IMR-90 (cell line): ENCODE measurements at regions not wholly inside any gene's neighbourhood (a gene's known extent, or its start where the extent isn't known, plus 50 kb on each side); places are given as distances from the start of the nearest gene placed in this dataset.

Experiments used
- ATAC-seq: fragments of 200-7000 bp; cut with Tn5 transposase; 2 replicates; pipeline ENCODE4 v1.9.1; 2020; ENCODE audit warnings: low read depth, mild to moderate bottlenecking, moderate library complexity
- BruUV-seq: library from RNA; stranded (reverse); fragments of 400-500 nt; replicated peaks from 2 replicates; lab custom pipeline; 2021; lab: Mats Ljungman, UMichigan
- CTCF ChIA-PET: fragments of 300-600 bp; formaldehyde crosslinking; extraction: SDS; loops from one replicate; lab custom pipeline; 2021; ENCODE audit warnings: antibody characterized with exemption; lab: Yijun Ruan, JAX
- POLR2A ChIA-PET: fragments of 300-600 bp; sonication (Branson Sonifier 250); formaldehyde crosslinking; loops from one replicate; lab custom pipeline; 2022; ENCODE audit warnings: antibody characterized with exemption; ENCODE audit not compliant: unreplicated experiment; lab: Charles Lee
- DNase-seq: peaks from one replicate; pipeline ENCODE4 v3.0.0; 2013
- H2AFZ ChIP-seq: replicated peaks from 2 replicates; pipeline ENCODE3; 2013; ENCODE audit warnings: low read length, mild to moderate bottlenecking; ENCODE audit not compliant: poor library complexity
- H2AK5ac ChIP-seq: 2 replicates; pipeline ENCODE4 v1.6.1; 2013; ENCODE audit warnings: low read depth, low read length, inconsistent platforms
- H2AK9ac ChIP-seq: replicated peaks from 2 replicates; pipeline ENCODE3; 2013; ENCODE audit warnings: mild to moderate bottlenecking, low read depth, low read length, moderate library complexity; ENCODE audit not compliant: poor library complexity
- H2BK120ac ChIP-seq: 2 replicates; pipeline ENCODE4 v1.6.1; 2013; ENCODE audit warnings: low read depth, low read length, inconsistent platforms
- H2BK15ac ChIP-seq: 3 replicates; pipeline ENCODE4 v1.6.1; 2013; ENCODE audit warnings: low read depth, low read length, inconsistent platforms
- H2BK20ac ChIP-seq: 2 replicates; pipeline ENCODE4 v1.6.1; 2013; ENCODE audit warnings: low read depth, mild to moderate bottlenecking, inconsistent platforms, low read length, moderate library complexity
- H2BK5ac ChIP-seq: 2 replicates; pipeline ENCODE4 v1.6.1; 2013; ENCODE audit warnings: mild to moderate bottlenecking, low read depth, low read length, inconsistent platforms; ENCODE audit not compliant: poor library complexity, severe bottlenecking
- H3K14ac ChIP-seq: replicated peaks from 2 replicates; pipeline ENCODE4 v1.6.1; 2013; ENCODE audit warnings: low read depth, low read length, inconsistent platforms
- H3K18ac ChIP-seq: 2 replicates; pipeline ENCODE4 v1.6.1; 2013; ENCODE audit warnings: low read depth, low read length, control low read depth
- H3K23ac ChIP-seq: 2 replicates; pipeline ENCODE4 v1.6.1; 2013; ENCODE audit warnings: low read depth, low read length, inconsistent platforms
- H3K27ac ChIP-seq: 2 replicates; pipeline ENCODE4 v1.5.1; 2013; ENCODE audit warnings: mild to moderate bottlenecking, control low read depth, low read length; ENCODE audit not compliant: insufficient read depth
- H3K27me3 ChIP-seq: 2 replicates; pipeline ENCODE4 v1.6.1; 2013; ENCODE audit warnings: low read length; ENCODE audit not compliant: control insufficient read depth, insufficient read depth
- H3K36me3 ChIP-seq: 2 replicates; pipeline ENCODE4 v1.6.1; 2013; ENCODE audit warnings: low read length, mixed read lengths; ENCODE audit not compliant: control insufficient read depth, insufficient read depth
- H3K4ac ChIP-seq: 2 replicates; pipeline ENCODE4 v1.6.1; 2013; ENCODE audit warnings: low read depth, low read length, inconsistent platforms
- H3K4me1 ChIP-seq: 2 replicates; pipeline ENCODE4 v1.6.1; 2013; ENCODE audit warnings: low read length, mixed read lengths; ENCODE audit not compliant: control insufficient read depth, insufficient read depth
- H3K4me2 ChIP-seq: 2 replicates; pipeline ENCODE4 v1.6.1; 2013; ENCODE audit warnings: low read depth, mild to moderate bottlenecking, control low read depth, low read length, moderate library complexity
- H3K4me3 ChIP-seq: 2 replicates; pipeline ENCODE4 v1.5.1; 2013; ENCODE audit warnings: low read depth, mild to moderate bottlenecking, control low read depth, low read length, moderate library complexity; ENCODE audit not compliant: insufficient read depth
- H3K56ac ChIP-seq: 2 replicates; pipeline ENCODE4 v1.6.1; 2013; ENCODE audit warnings: low read length, inconsistent platforms; ENCODE audit not compliant: insufficient read depth; ENCODE audit errors: extremely low read depth
- H3K79me1 ChIP-seq, 2 experiments: 2 replicates each; pipeline ENCODE4 v1.6.1; 2013; ENCODE audit warnings: low read length in 2 of 2, inconsistent platforms in 1 of 2, low read depth in 1 of 2
- H3K9ac ChIP-seq: 2 replicates; pipeline ENCODE4 v1.6.1; 2013; ENCODE audit warnings: low read depth, low read length, control low read depth
- H3K9me1 ChIP-seq: 2 replicates; pipeline ENCODE4 v1.6.1; 2013; ENCODE audit warnings: low read length, inconsistent platforms; ENCODE audit not compliant: insufficient read depth
- H3K9me3 ChIP-seq: 2 replicates; pipeline ENCODE4 v1.6.1; 2013; ENCODE audit warnings: low read length; ENCODE audit not compliant: control insufficient read depth, insufficient read depth
- H4K20me1 ChIP-seq: 2 replicates; pipeline ENCODE4 v1.6.1; 2013; ENCODE audit warnings: low read length, inconsistent platforms; ENCODE audit not compliant: insufficient read depth
- H4K5ac ChIP-seq: 2 replicates; pipeline ENCODE4 v1.6.1; 2013; ENCODE audit warnings: mild to moderate bottlenecking, low read depth, low read length, control low read depth
- H4K8ac ChIP-seq, 2 experiments: 2 replicates each; pipeline ENCODE4 v1.6.1; 2013; ENCODE audit warnings: low read depth in 2 of 2, low read length in 2 of 2, control low read depth in 1 of 2, inconsistent platforms in 1 of 2
- H4K91ac ChIP-seq: 2 replicates; pipeline ENCODE4 v1.6.1; 2013; ENCODE audit warnings: low read depth, low read length, inconsistent platforms; ENCODE audit not compliant: insufficient read depth
- BHLHE40 ChIP-seq: fragments of 150-350 bp; IDR thresholded peaks from 2 replicates; pipeline ENCODE4 v1.6.1; 2016; ENCODE audit warnings: mild to moderate bottlenecking, low read depth, low read length
- FOS ChIP-seq: fragments of 150-350 bp; IDR thresholded peaks from 2 replicates; pipeline ENCODE4 v1.6.1; 2016; ENCODE audit warnings: low read depth, low read length
- MAZ ChIP-seq: IDR thresholded peaks from 2 replicates; pipeline ENCODE4 v1.6.1; 2012; ENCODE audit warnings: low read depth, mild to moderate bottlenecking, low read length, improper control_type of control experiment, moderate library complexity, borderline replicate concordance
- MXI1 ChIP-seq: IDR thresholded peaks from 2 replicates; pipeline ENCODE4 v1.6.1; 2012; ENCODE audit warnings: low read depth, mild to moderate bottlenecking, low read length, moderate library complexity, borderline replicate concordance
- RCOR1 ChIP-seq: IDR thresholded peaks from 2 replicates; pipeline ENCODE4 v1.6.1; 2012; ENCODE audit warnings: mild to moderate bottlenecking, low read length, improper control_type of control experiment; ENCODE audit not compliant: insufficient replicate concordance
- WGBS, 2 experiments: methylation state at CpG; one replicate each; pipeline versions ENCODE4 v1.1.5 to v1.1.7; 2013; ENCODE audit warnings: missing lambda C conversion rate in 2 of 2; ENCODE audit not compliant: insufficient read length in 1 of 2; ENCODE audit errors: extremely low coverage in 2 of 2; 5-methylcytosine and 5-hydroxymethylcytosine counted together
- dilution Hi-C: fragments of 300-500 bp; cut with HindIII; formaldehyde crosslinking; loops from one replicate; pipeline ENCODE4 v1.14.3; 2018; ENCODE audit warnings: low sequenced_read_pairs; ENCODE audit not compliant: unreplicated experiment
- in situ Hi-C: fragments of 300-500 bp; cut with MboI; formaldehyde crosslinking; loops from 3 replicates; pipeline ENCODE4 v1.14.3; 2019; ENCODE audit warnings: low sequenced_read_pairs, inconsistent platforms, mixed read lengths
- intact Hi-C: fragments of 100-400 bp; cut with micrococcal nuclease; formaldehyde crosslinking; loops from 2 replicates; pipeline ENCODE4 v1.10.0; 2022
- TF ChIP-seq, protein P1 (sequence below): conservative IDR thresholded peaks from 2 replicates; pipeline ENCODE4 v1.5.1; 2012; ENCODE audit warnings: mild to moderate bottlenecking, low read depth, low read length, improper control_type of control experiment

DNA sequence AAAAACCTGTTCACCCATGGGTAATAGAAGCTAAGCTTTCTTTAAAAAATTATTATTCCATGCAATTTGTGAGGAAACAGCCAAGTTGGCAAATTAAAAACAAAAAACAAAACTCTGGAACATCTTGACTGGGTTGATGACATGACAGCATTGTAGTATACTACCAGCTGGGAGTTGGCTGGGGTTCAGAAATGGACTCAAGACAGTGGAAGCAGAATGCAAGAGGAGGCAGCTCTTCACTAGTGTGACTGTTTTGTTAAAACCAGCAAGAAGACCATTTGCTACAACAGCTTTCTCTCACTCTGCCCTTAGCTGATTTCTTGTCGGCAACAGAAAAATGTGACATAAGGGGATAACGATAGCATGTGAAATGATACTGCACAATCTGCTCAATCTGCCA lies 1298.9 kb upstream of the ADGRL4 start:
- H3K4me1 ChIP-seq: no peaks in the 10 kb centered on the region
- no peak overlapping the region for H2BK5ac ChIP-seq
- H2BK20ac ChIP-seq: no peak overlapping the region
- intact Hi-C loops (no loop called here), in situ Hi-C loops (no loop called here), dilution Hi-C loops (no loop called here)
- no peaks in the 10 kb centered on the region for H3K27me3 ChIP-seq
- ChIA-PET POLR2A (interaction anchor here (0.6 kb wide), 1 partner anchor 28 kb away, joined by 3 read pairs; no protein-coding TSS in a partner anchor), CTCF (no interaction called here)
- no peak overlapping the region for H4K8ac ChIP-seq
- H2AFZ ChIP-seq: no peak overlapping the region
- no peak overlapping the region for H2AK9ac ChIP-seq
- H3K36me3 ChIP-seq: no peaks in the 10 kb centered on the region
- H2BK15ac ChIP-seq: no peak overlapping the region
- no TSS peak for BruUV-seq
- no peak overlapping the region for H2AK5ac ChIP-seq
- H3K9ac ChIP-seq: no peak overlapping the region
- H4K20me1 ChIP-seq: no peaks in the 10 kb centered on the region
- no peaks in the 10 kb centered on the region for H3K79me1 ChIP-seq
- no peaks in the 10 kb centered on the region for H3K9me1 ChIP-seq
- WGBS, 2 experiments: no CpG with 5 or more reads among the region's 2 CpGs
- H3K4me3 ChIP-seq: no peak overlapping the region
- H3K14ac ChIP-seq: no peak overlapping the region
- no peak overlapping the region for H4K5ac ChIP-seq
- DNase-seq (no peak), ATAC-seq (no peak)
- H3K4me2 ChIP-seq: no peak overlapping the region
- H4K91ac ChIP-seq: no peak overlapping the region
- no peak overlapping the region for H3K23ac ChIP-seq
- no peak overlapping the region for H3K27ac ChIP-seq
- no peak overlapping the region for H2BK120ac ChIP-seq
- H3K4ac ChIP-seq: no peak overlapping the region
- no peaks in the 10 kb centered on the region for H3K9me3 ChIP-seq
- no peak overlapping the region for H3K56ac ChIP-seq
- no peak overlapping the region for H3K18ac ChIP-seq
- TF ChIP-seq MAZ: no peak
- TF ChIP-seq, protein P1, sequence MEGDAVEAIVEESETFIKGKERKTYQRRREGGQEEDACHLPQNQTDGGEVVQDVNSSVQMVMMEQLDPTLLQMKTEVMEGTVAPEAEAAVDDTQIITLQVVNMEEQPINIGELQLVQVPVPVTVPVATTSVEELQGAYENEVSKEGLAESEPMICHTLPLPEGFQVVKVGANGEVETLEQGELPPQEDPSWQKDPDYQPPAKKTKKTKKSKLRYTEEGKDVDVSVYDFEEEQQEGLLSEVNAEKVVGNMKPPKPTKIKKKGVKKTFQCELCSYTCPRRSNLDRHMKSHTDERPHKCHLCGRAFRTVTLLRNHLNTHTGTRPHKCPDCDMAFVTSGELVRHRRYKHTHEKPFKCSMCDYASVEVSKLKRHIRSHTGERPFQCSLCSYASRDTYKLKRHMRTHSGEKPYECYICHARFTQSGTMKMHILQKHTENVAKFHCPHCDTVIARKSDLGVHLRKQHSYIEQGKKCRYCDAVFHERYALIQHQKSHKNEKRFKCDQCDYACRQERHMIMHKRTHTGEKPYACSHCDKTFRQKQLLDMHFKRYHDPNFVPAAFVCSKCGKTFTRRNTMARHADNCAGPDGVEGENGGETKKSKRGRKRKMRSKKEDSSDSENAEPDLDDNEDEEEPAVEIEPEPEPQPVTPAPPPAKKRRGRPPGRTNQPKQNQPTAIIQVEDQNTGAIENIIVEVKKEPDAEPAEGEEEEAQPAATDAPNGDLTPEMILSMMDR: no peak
- TF ChIP-seq FOS: no peak
- TF ChIP-seq MXI1: no peak
- TF ChIP-seq BHLHE40: no peak
- TF ChIP-seq RCOR1: no peak
